ENCODE measurements at regions not wholly inside any gene's neighbourhood (a gene's known extent, or its start where the extent isn't known, plus 50 kb on each side); places are given as distances from the start of the nearest gene placed in this dataset.
A peak's percentile ranks its signal among the peaks of the same experiment; 100 is the strongest.

GRCh38 chr9:3733039-3733408 lies 207.2 kb upstream of the RFX3 start:
- H3K4me1 ChIP-seq (ENCODE audit: control insufficient read depth in 5 of 5, insufficient read depth in 5 of 5, low read length in 5 of 5) = peaks cover 0 to 14% (median 4%) of the 10 kb centered on the region in 5 donors
- H3K9me3 ChIP-seq (ENCODE audit: control insufficient read depth in 5 of 5, low read length in 5 of 5) = no peaks in the 10 kb centered on the region
- H3K9ac ChIP-seq (ENCODE audit: low read length in 5 of 5) = no peak overlapping the region
- H3K36me3 ChIP-seq (ENCODE audit: control insufficient read depth in 5 of 5, insufficient read depth in 5 of 5, low read length in 5 of 5) = no peaks in the 10 kb centered on the region
- no peak overlapping the region for H3K4me3 ChIP-seq (ENCODE audit: low read depth in 1 of 5, low read length in 5 of 5)
- H3K27me3 ChIP-seq (ENCODE audit: control insufficient read depth in 5 of 5, insufficient read depth in 4 of 5, low read length in 5 of 5) = no peaks in the 10 kb centered on the region
- H3K27ac ChIP-seq (ENCODE audit: low read depth, low read length) = peak overlapping the region; percentile 27

- Histone ChIP-seq H3K36me3 (ENCODE audit: control insufficient read depth in 5 of 5, insufficient read depth in 5 of 5, low read length in 5 of 5) (no peaks in the 10 kb centered on the region), H3K27ac (ENCODE audit: low read depth, low read length) (peak overlapping the region; percentile 27), H3K4me1 (ENCODE audit: control insufficient read depth in 5 of 5, insufficient read depth in 5 of 5, low read length in 5 of 5) (peaks cover 0 to 14% (median 4%) of the 10 kb centered on the region in 5 donors), H3K9ac (ENCODE audit: low read length in 5 of 5) (peak overlapping the region in 2 of 5 donors; percentile 41 to 44), H3K27me3 (ENCODE audit: control insufficient read depth in 5 of 5, insufficient read depth in 4 of 5, low read length in 5 of 5) (no peaks in the 10 kb centered on the region), H3K9me3 (ENCODE audit: control insufficient read depth in 5 of 5, low read length in 5 of 5) (no peaks in the 10 kb centered on the region), H3K4me3 (ENCODE audit: low read depth in 1 of 5, low read length in 5 of 5) (peak overlapping the region; percentile 2 to 64 (median 51))
Measured at GRCh38 chr9:3732077-3733038, 206.6 kb upstream of the RFX3 start.

- Histone ChIP-seq H3K27ac (ENCODE audit: low read depth, low read length) (no peak overlapping the region), H3K27me3 (ENCODE audit: control insufficient read depth in 5 of 5, insufficient read depth in 4 of 5, low read length in 5 of 5) (no peaks in the 10 kb centered on the region)
Measured at GRCh38 chr9:3730511-3730922, 204.7 kb upstream of the RFX3 start.

GRCh38 chr9:3721096-3721495 lies 195.3 kb upstream of the RFX3 start:
- no peak overlapping the region for H3K9ac ChIP-seq (ENCODE audit: low read length in 5 of 5)
- no peak overlapping the region for H3K4me3 ChIP-seq (ENCODE audit: low read depth in 1 of 5, low read length in 5 of 5)
- no peak overlapping the region for H3K27ac ChIP-seq (ENCODE audit: low read depth, low read length)

More at GRCh38 chr9:3730511-3730922, 204.7 kb upstream of the RFX3 start:
- Histone ChIP-seq H3K9me3 (ENCODE audit: control insufficient read depth in 5 of 5, low read length in 5 of 5) (no peaks in the 10 kb centered on the region), H3K36me3 (ENCODE audit: control insufficient read depth in 5 of 5, insufficient read depth in 5 of 5, low read length in 5 of 5) (no peaks in the 10 kb centered on the region), H3K4me1 (ENCODE audit: control insufficient read depth in 5 of 5, insufficient read depth in 5 of 5, low read length in 5 of 5) (peaks cover 0 to 14% (median 4%) of the 10 kb centered on the region in 5 donors), H3K4me3 (ENCODE audit: low read depth in 1 of 5, low read length in 5 of 5) (no peak overlapping the region), H3K9ac (ENCODE audit: low read length in 5 of 5) (no peak overlapping the region)

GRCh38 chr9:3719286-3719685 lies 193.5 kb upstream of the RFX3 start:
- no peak overlapping the region for H3K9ac ChIP-seq (ENCODE audit: low read length in 5 of 5)
- H3K4me1 ChIP-seq (ENCODE audit: control insufficient read depth in 5 of 5, insufficient read depth in 5 of 5, low read length in 5 of 5) = peaks cover 0 to 2% (median 0%) of the 10 kb centered on the region in 5 donors
- no peak overlapping the region for H3K4me3 ChIP-seq (ENCODE audit: low read depth in 1 of 5, low read length in 5 of 5)
- no peaks in the 10 kb centered on the region for H3K27me3 ChIP-seq (ENCODE audit: control insufficient read depth in 5 of 5, insufficient read depth in 4 of 5, low read length in 5 of 5)
- no peak overlapping the region for H3K27ac ChIP-seq (ENCODE audit: low read depth, low read length)
- H3K9me3 ChIP-seq (ENCODE audit: control insufficient read depth in 5 of 5, low read length in 5 of 5) = peaks cover 0 to 3% (median 0%) of the 10 kb centered on the region in 5 donors
- no peaks in the 10 kb centered on the region for H3K36me3 ChIP-seq (ENCODE audit: control insufficient read depth in 5 of 5, insufficient read depth in 5 of 5, low read length in 5 of 5)

More at GRCh38 chr9:3721096-3721495, 195.3 kb upstream of the RFX3 start:
- H3K36me3 ChIP-seq (ENCODE audit: control insufficient read depth in 5 of 5, insufficient read depth in 5 of 5, low read length in 5 of 5) = no peaks in the 10 kb centered on the region
- H3K27me3 ChIP-seq (ENCODE audit: control insufficient read depth in 5 of 5, insufficient read depth in 4 of 5, low read length in 5 of 5) = no peaks in the 10 kb centered on the region
- peaks cover 0 to 3% (median 0%) of the 10 kb centered on the region in 5 donors for H3K9me3 ChIP-seq (ENCODE audit: control insufficient read depth in 5 of 5, low read length in 5 of 5)
- peaks cover 0 to 2% (median 0%) of the 10 kb centered on the region in 5 donors for H3K4me1 ChIP-seq (ENCODE audit: control insufficient read depth in 5 of 5, insufficient read depth in 5 of 5, low read length in 5 of 5)

GRCh38 chr9:3716415-3716814 lies 190.6 kb upstream of the RFX3 start:
- H3K27me3 ChIP-seq (ENCODE audit: control insufficient read depth in 5 of 5, insufficient read depth in 4 of 5, low read length in 5 of 5) = no peaks in the 10 kb centered on the region
- H3K4me1 ChIP-seq (ENCODE audit: control insufficient read depth in 5 of 5, insufficient read depth in 5 of 5, low read length in 5 of 5) = peaks cover 0 to 2% (median 0%) of the 10 kb centered on the region in 5 donors
- peaks cover 0 to 3% (median 0%) of the 10 kb centered on the region in 5 donors for H3K9me3 ChIP-seq (ENCODE audit: control insufficient read depth in 5 of 5, low read length in 5 of 5)
- no peak overlapping the region for H3K9ac ChIP-seq (ENCODE audit: low read length in 5 of 5)
- no peak overlapping the region for H3K27ac ChIP-seq (ENCODE audit: low read depth, low read length)
- H3K36me3 ChIP-seq (ENCODE audit: control insufficient read depth in 5 of 5, insufficient read depth in 5 of 5, low read length in 5 of 5) = no peaks in the 10 kb centered on the region
- H3K4me3 ChIP-seq (ENCODE audit: low read depth in 1 of 5, low read length in 5 of 5) = no peak overlapping the region

GRCh38 chr9:3708751-3709150 lies 182.9 kb upstream of the RFX3 start:
- H3K9me3 ChIP-seq (ENCODE audit: control insufficient read depth in 5 of 5, low read length in 5 of 5) = no peaks in the 10 kb centered on the region
- H3K27ac ChIP-seq (ENCODE audit: low read depth, low read length) = no peak overlapping the region
- no peak overlapping the region for H3K4me3 ChIP-seq (ENCODE audit: low read depth in 1 of 5, low read length in 5 of 5)
- H3K36me3 ChIP-seq (ENCODE audit: control insufficient read depth in 5 of 5, insufficient read depth in 5 of 5, low read length in 5 of 5) = no peaks in the 10 kb centered on the region
- H3K4me1 ChIP-seq (ENCODE audit: control insufficient read depth in 5 of 5, insufficient read depth in 5 of 5, low read length in 5 of 5) = peaks cover 0 to 3% (median 0%) of the 10 kb centered on the region in 5 donors
- no peak overlapping the region for H3K9ac ChIP-seq (ENCODE audit: low read length in 5 of 5)
- H3K27me3 ChIP-seq (ENCODE audit: control insufficient read depth in 5 of 5, insufficient read depth in 4 of 5, low read length in 5 of 5) = no peaks in the 10 kb centered on the region

GRCh38 chr9:3704890-3705289 lies 179.1 kb upstream of the RFX3 start:
- H3K27ac ChIP-seq (ENCODE audit: low read depth, low read length) = no peak overlapping the region
- no peaks in the 10 kb centered on the region for H3K36me3 ChIP-seq (ENCODE audit: control insufficient read depth in 5 of 5, insufficient read depth in 5 of 5, low read length in 5 of 5)
- no peaks in the 10 kb centered on the region for H3K27me3 ChIP-seq (ENCODE audit: control insufficient read depth in 5 of 5, insufficient read depth in 4 of 5, low read length in 5 of 5)
- H3K9ac ChIP-seq (ENCODE audit: low read length in 5 of 5) = no peak overlapping the region
- peaks cover 0 to 3% (median 0%) of the 10 kb centered on the region in 5 donors for H3K4me1 ChIP-seq (ENCODE audit: control insufficient read depth in 5 of 5, insufficient read depth in 5 of 5, low read length in 5 of 5)
- H3K4me3 ChIP-seq (ENCODE audit: low read depth in 1 of 5, low read length in 5 of 5) = no peak overlapping the region
- no peaks in the 10 kb centered on the region for H3K9me3 ChIP-seq (ENCODE audit: control insufficient read depth in 5 of 5, low read length in 5 of 5)

- H3K9me3 ChIP-seq (ENCODE audit: control insufficient read depth in 5 of 5, low read length in 5 of 5) = peaks cover 0 to 3% (median 0%) of the 10 kb centered on the region in 5 donors
- no peak overlapping the region for H3K4me3 ChIP-seq (ENCODE audit: low read depth in 1 of 5, low read length in 5 of 5)
- no peak overlapping the region for H3K9ac ChIP-seq (ENCODE audit: low read length in 5 of 5)
- no peaks in the 10 kb centered on the region for H3K36me3 ChIP-seq (ENCODE audit: control insufficient read depth in 5 of 5, insufficient read depth in 5 of 5, low read length in 5 of 5)
- peaks cover 0 to 3% (median 0%) of the 10 kb centered on the region in 5 donors for H3K4me1 ChIP-seq (ENCODE audit: control insufficient read depth in 5 of 5, insufficient read depth in 5 of 5, low read length in 5 of 5)
- H3K27ac ChIP-seq (ENCODE audit: low read depth, low read length) = no peak overlapping the region
- H3K27me3 ChIP-seq (ENCODE audit: control insufficient read depth in 5 of 5, insufficient read depth in 4 of 5, low read length in 5 of 5) = no peaks in the 10 kb centered on the region
Measured at GRCh38 chr9:3700772-3701171, 175.0 kb upstream of the RFX3 start.

GRCh38 chr9:3699883-3700282 lies 174.1 kb upstream of the RFX3 start:
- Histone ChIP-seq H3K27ac (ENCODE audit: low read depth, low read length) (no peak overlapping the region), H3K9me3 (ENCODE audit: control insufficient read depth in 5 of 5, low read length in 5 of 5) (peaks cover 0 to 3% (median 0%) of the 10 kb centered on the region in 5 donors), H3K4me1 (ENCODE audit: control insufficient read depth in 5 of 5, insufficient read depth in 5 of 5, low read length in 5 of 5) (peaks cover 0 to 3% (median 0%) of the 10 kb centered on the region in 5 donors), H3K4me3 (ENCODE audit: low read depth in 1 of 5, low read length in 5 of 5) (no peak overlapping the region), H3K27me3 (ENCODE audit: control insufficient read depth in 5 of 5, insufficient read depth in 4 of 5, low read length in 5 of 5) (no peaks in the 10 kb centered on the region), H3K36me3 (ENCODE audit: control insufficient read depth in 5 of 5, insufficient read depth in 5 of 5, low read length in 5 of 5) (no peaks in the 10 kb centered on the region), H3K9ac (ENCODE audit: low read length in 5 of 5) (no peak overlapping the region)
